ENCODE measurements at regions not wholly inside any gene's neighbourhood (a gene's known extent, or its start where the extent isn't known, plus 50 kb on each side); places are given as distances from the start of the nearest gene placed in this dataset.
A peak's percentile ranks its signal among the peaks of the same experiment; 100 is the strongest.

DNA sequence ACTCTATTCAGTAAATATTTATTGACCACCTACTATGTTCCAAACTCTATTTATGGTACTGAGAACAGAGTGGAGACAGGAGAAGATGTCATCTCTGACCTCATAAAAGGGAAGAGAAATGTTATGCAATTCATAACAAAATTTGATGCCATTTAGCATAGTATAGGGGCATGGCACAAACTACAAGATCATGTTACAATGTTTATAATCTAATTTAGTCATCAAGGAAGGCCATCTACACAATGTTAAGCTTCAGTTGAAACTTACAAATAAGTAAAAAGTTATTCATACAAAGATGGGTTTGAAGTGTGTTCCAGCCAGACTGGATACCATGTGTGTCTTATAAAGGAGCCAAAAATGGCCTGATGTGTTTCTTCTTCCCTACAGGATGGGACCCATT lies 146.8 kb upstream of the CHRM3 start:
- no peaks in the 10 kb centered on the region for H3K4me1 ChIP-seq
- no peak overlapping the region for H3K4me3 ChIP-seq (ENCODE audit: low read depth, low read length)
- TF ChIP-seq, protein P1, sequence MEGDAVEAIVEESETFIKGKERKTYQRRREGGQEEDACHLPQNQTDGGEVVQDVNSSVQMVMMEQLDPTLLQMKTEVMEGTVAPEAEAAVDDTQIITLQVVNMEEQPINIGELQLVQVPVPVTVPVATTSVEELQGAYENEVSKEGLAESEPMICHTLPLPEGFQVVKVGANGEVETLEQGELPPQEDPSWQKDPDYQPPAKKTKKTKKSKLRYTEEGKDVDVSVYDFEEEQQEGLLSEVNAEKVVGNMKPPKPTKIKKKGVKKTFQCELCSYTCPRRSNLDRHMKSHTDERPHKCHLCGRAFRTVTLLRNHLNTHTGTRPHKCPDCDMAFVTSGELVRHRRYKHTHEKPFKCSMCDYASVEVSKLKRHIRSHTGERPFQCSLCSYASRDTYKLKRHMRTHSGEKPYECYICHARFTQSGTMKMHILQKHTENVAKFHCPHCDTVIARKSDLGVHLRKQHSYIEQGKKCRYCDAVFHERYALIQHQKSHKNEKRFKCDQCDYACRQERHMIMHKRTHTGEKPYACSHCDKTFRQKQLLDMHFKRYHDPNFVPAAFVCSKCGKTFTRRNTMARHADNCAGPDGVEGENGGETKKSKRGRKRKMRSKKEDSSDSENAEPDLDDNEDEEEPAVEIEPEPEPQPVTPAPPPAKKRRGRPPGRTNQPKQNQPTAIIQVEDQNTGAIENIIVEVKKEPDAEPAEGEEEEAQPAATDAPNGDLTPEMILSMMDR (IDR thresholded peaks at IDR 0.05; ENCODE audit: low read depth, low read length): no peak
- H3K27me3 ChIP-seq: no peaks in the 10 kb centered on the region
- DNase-seq: no peak
- H3K36me3 ChIP-seq: no peaks in the 10 kb centered on the region
- H3K9me3 ChIP-seq: no peaks in the 10 kb centered on the region

DNA sequence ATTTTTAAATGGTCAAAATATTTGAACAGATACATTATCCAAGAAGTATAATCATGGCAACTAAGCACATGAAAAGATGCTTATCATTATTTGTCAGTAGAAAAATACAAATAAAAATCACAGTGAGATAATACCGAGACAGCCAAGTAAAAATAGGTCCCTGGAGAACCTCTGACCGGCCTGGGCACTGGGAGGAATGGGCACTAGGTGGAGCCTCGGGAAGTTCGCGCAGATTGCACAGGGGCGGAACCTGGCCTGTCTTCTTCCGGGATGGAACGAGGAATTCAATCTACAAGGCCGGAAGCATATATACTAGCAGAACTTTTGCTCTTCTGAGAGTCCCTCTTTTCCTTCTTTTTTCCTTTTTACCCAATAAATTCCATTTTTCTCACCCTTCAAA lies 148.5 kb upstream of the CHRM3 start:
- Histone ChIP-seq H3K9me3 (no peaks in the 10 kb centered on the region), H3K36me3 (no peaks in the 10 kb centered on the region), H3K27me3 (no peaks in the 10 kb centered on the region), H3K4me1 (no peaks in the 10 kb centered on the region), H3K4me3 (ENCODE audit: low read depth, low read length) (no peak overlapping the region)
- peak; percentile 44 for DNase-seq
- TF ChIP-seq, protein P1 (IDR thresholded peaks at IDR 0.05; ENCODE audit: low read depth, low read length): peak; percentile 53

DNA sequence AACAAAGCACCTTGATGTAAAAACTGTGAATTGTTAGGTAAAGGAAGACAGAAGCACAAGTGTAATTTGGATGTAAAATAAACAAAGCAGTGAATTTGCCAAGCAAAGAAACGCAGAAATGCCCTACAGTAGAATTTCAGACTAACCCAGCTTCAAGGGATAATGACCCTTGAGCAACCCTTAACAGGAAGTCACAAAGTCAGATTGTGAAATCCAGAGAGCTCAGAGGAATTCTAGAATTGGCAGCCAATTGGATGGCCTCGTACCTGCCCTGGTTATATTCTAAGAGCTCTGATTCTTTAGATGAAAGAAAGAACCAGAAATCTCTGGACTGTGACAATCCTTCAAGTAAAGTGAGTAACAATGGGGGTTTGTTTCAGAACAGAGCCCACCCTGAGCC lies 152.7 kb upstream of the CHRM3 start:
- Histone ChIP-seq H3K4me3 (ENCODE audit: low read depth, low read length) (no peak overlapping the region), H3K27me3 (no peaks in the 10 kb centered on the region), H3K9me3 (no peaks in the 10 kb centered on the region), H3K36me3 (no peaks in the 10 kb centered on the region), H3K4me1 (no peaks in the 10 kb centered on the region)
- TF ChIP-seq, protein P1 (IDR thresholded peaks at IDR 0.05; ENCODE audit: low read depth, low read length): no peak
- DNase-seq: no peak

DNA sequence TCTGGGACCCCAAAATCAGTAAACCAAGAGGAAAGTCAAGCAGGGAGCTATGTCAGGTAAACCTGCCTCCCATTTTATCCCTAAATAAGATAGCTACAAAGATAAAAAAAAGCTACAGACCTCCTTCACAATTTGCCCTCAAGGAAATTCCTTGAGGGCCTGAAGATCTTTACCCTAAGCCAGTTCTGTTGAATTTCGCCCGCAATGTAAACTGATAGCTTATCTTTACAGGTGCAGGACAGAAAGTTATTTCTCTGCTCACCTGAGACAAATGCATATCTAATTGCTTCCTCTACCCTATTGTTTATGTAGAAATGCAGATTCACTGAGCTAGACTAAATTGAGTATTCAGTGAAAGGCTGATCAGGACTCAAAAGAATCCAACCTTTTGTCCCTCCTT lies 153.4 kb upstream of the CHRM3 start:
- Histone ChIP-seq H3K9me3 (no peaks in the 10 kb centered on the region), H3K4me1 (no peaks in the 10 kb centered on the region), H3K27me3 (no peaks in the 10 kb centered on the region), H3K36me3 (no peaks in the 10 kb centered on the region), H3K4me3 (ENCODE audit: low read depth, low read length) (no peak overlapping the region)
- TF ChIP-seq, protein P1 (IDR thresholded peaks at IDR 0.05; ENCODE audit: low read depth, low read length): no peak
- DNase-seq: no peak

DNA sequence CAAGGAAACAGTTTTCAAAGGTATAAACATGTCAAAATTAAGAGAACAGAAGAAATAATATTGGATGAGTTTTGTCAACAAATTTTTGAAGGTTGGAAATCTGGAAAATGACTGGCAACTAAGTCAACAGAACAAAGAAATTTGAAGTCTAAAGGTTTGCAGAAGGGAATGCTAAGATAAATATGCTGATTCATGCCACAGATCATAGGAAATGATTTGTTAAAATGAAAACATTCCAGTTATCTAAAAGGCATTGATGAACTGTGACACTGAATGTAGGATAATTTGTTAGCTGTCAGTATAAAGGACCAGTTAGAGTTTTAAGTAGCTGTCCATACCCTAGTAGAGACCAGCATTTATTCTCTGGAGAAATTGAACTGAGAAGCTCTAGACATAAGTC lies 157.9 kb upstream of the CHRM3 start:
- no peaks in the 10 kb centered on the region for H3K27me3 ChIP-seq
- no peak for DNase-seq
- TF ChIP-seq, protein P1 (IDR thresholded peaks at IDR 0.05; ENCODE audit: low read depth, low read length): no peak
- H3K36me3 ChIP-seq: no peaks in the 10 kb centered on the region
- H3K4me1 ChIP-seq: no peaks in the 10 kb centered on the region
- no peak overlapping the region for H3K4me3 ChIP-seq (ENCODE audit: low read depth, low read length)
- 0 out of 2 replicates have a peak, but pooled peaks cover 2% of the 10 kb centered on the region for H3K9me3 ChIP-seq

DNA sequence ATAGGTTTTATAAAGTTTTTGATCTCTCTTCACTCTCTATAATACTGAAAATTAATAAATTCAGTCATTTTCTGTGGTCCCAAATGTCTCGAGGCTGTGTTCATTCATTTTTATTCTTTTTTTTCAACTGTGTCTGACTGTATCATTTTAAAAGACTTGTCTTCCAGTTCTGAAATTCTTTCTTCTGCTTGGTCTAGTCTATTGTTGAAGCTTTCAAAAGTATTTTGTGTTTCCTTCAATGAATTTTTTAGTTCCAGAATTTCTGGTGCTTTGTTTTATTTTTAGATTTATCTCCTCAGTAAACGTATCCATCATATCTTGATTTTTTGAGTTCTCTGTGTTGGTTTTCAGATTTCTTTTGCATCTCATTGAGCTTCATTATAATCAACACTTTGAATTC lies 161.0 kb upstream of the CHRM3 start:
- no peaks in the 10 kb centered on the region for H3K36me3 ChIP-seq

More for the DNA sequence above, 161.0 kb upstream of the CHRM3 start:
- Histone ChIP-seq H3K27me3 (no peaks in the 10 kb centered on the region), H3K4me3 (ENCODE audit: low read depth, low read length) (no peak overlapping the region), H3K9me3 (0 out of 2 replicates have a peak, but pooled peaks cover 2% of the 10 kb centered on the region), H3K4me1 (no peaks in the 10 kb centered on the region)
- no peak for DNase-seq
- TF ChIP-seq, protein P1 (IDR thresholded peaks at IDR 0.05; ENCODE audit: low read depth, low read length): no peak

Measured in BE2C (cell line).